ENCODE measurements at regions not wholly inside any gene's neighbourhood (a gene's known extent, or its start where the extent isn't known, plus 50 kb on each side); places are given as distances from the start of the nearest gene placed in this dataset.

DNA sequence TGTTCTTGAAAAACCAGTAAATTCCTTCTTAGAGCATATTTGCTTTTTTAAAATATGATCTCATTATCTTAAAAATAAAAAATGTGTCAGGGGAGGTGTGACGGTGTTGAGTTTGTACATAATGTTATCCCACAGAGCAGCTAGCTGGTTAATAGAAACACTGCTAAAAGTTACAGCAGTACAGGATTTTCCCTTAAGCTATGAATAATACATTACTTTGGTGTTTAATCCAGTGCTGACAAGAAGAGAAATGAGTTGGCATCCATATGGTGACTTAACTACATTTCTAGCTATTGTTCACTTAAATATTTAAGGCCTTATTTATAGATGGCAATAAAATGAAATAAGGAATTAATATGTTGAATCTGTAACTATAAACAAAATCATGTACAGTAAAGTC is 883.1 kb downstream of the CDH18 start:
- H4K20me1 ChIP-seq (replicated peaks; ENCODE audit: control insufficient read depth, insufficient read depth, low read length), result no peaks in the 10 kb centered on the region
- no peak overlapping the region for H3K27ac ChIP-seq (ENCODE audit: extremely low read depth, low read depth, low read length)
- ATAC-seq, result no peak
- ChIA-PET POLR2A (no interaction called here), CTCF (ENCODE audit: low intra/inter-chr PET ratio) (no interaction called here)
- intact Hi-C loops (cut with micrococcal nuclease) (no loop called here), in situ Hi-C loops (cut with MboI) (no loop called here)
- no peak for TF ChIP-seq TCF7L2 (IDR thresholded peaks at IDR 0.05; ENCODE audit: low read depth, low read length)
- no peak for TF ChIP-seq HNRNPUL1 (IDR thresholded peaks at IDR 0.05; ENCODE audit: low read length)
- no peak for TF ChIP-seq E2F8 (IDR thresholded peaks at IDR 0.05; ENCODE audit: low read depth, partially characterized antibody)
- TF ChIP-seq ARNT (IDR thresholded peaks at IDR 0.05), result no peak
- no peak for TF ChIP-seq ESRRB (CRISPR knock-in tag; IDR thresholded peaks at IDR 0.05; ENCODE audit: borderline replicate concordance)
- no peak for TF ChIP-seq RBM22 (IDR thresholded peaks at IDR 0.05; ENCODE audit: low read depth, low read length, poor library complexity, severe bottlenecking)
- TF ChIP-seq CBX3 (IDR thresholded peaks at IDR 0.05; ENCODE audit: borderline replicate concordance in 1 of 2, low read length in 2 of 2), result no peak
- no peak for TF ChIP-seq ZSCAN32 (CRISPR knock-in tag; IDR thresholded peaks at IDR 0.05)
- TF ChIP-seq ZNF133 (CRISPR knock-in tag; IDR thresholded peaks at IDR 0.05), result no peak
- H2AFZ ChIP-seq (ENCODE audit: low read depth, low read length), result no peak overlapping the region
- no peaks in the 10 kb centered on the region for H3K4me1 ChIP-seq (replicated peaks in 1 of 2; ENCODE audit: control insufficient read depth in 2 of 2, insufficient read depth in 2 of 2, low read length in 2 of 2)
- no peak for DNase-seq (ENCODE audit: extremely low read depth in 1 of 4, low spot score in 3 of 4)
- 29% methylated on average over 1 of the region's 1 CpG for WGBS (ENCODE audit: insufficient coverage, low coverage, missing lambda C conversion rate)
- no peak overlapping the region for H3K4me3 ChIP-seq
- no peak overlapping the region for H3K9ac ChIP-seq (ENCODE audit: insufficient read depth in 1 of 2, low read depth in 2 of 2, low read length in 2 of 2)
- no peak overlapping the region for H3K4me2 ChIP-seq (ENCODE audit: insufficient read depth, low read length)
- BruUV-seq (replicated peaks), result no TSS peak
- H3K36me3 ChIP-seq (ENCODE audit: control insufficient read depth, insufficient read depth, low read length), result no peaks in the 10 kb centered on the region
- no peak for FAIRE-seq
- H3K9me1 ChIP-seq (ENCODE audit: control insufficient read depth, insufficient read depth, low read length), result no peaks in the 10 kb centered on the region
- H3K79me2 ChIP-seq (ENCODE audit: control insufficient read depth, insufficient read depth, low read length), result no peaks in the 10 kb centered on the region
- no peaks in the 10 kb centered on the region; the same call in 1 of the 2 replicates for H3K9me3 ChIP-seq (replicated peaks; ENCODE audit: control insufficient read depth, insufficient read depth, low read depth, low read length)
- no peaks in the 10 kb centered on the region for H3K27me3 ChIP-seq (ENCODE audit: control insufficient read depth in 2 of 2, insufficient read depth in 2 of 2, low read length in 2 of 2)
